NB4 (cell line): ENCODE measurements at regions not wholly inside any gene's neighbourhood (a gene's known extent, or its start where the extent isn't known, plus 50 kb on each side); places are given as distances from the start of the nearest gene placed in this dataset.

Experiments
- CTCF ChIP-seq: IDR thresholded peaks from one replicate; pipeline ENCODE4 v1.5.1; 2012; ENCODE audit warnings: low read depth, low read length
- MAX ChIP-seq: IDR thresholded peaks from 2 replicates; pipeline ENCODE4 v1.6.1; 2011; ENCODE audit warnings: low read depth, low read length
- MYC ChIP-seq: IDR thresholded peaks from 2 replicates; pipeline ENCODE4 v1.6.1; 2011; ENCODE audit warnings: low read depth, low read length
- POLR2A ChIP-seq: IDR thresholded peaks from 2 replicates; pipeline ENCODE4 v1.6.1; 2011; ENCODE audit warnings: mild to moderate bottlenecking; ENCODE audit not compliant: insufficient read length; ENCODE audit errors: extremely low read depth

GRCh38 chr6:74114428-74114827 lies 418.4 kb downstream of the CD109 start:
- no peak for TF ChIP-seq POLR2A
- no peak for TF ChIP-seq CTCF
- no peak for TF ChIP-seq MYC
- TF ChIP-seq MAX: no peak
